Retinal pigment epithelial cell (primary cell): ENCODE measurements at regions not wholly inside any gene's neighbourhood (a gene's known extent, or its start where the extent isn't known, plus 50 kb on each side); places are given as distances from the start of the nearest gene placed in this dataset.

Experiments used
- DNase-seq: peaks from one replicate; pipeline ENCODE4 v3.0.0-alpha.2; 2010; ENCODE audit warnings: low read depth
- H3K4me3 ChIP-seq: 2 replicates; pipeline ENCODE4 v1.5.1; 2011; ENCODE audit warnings: mild to moderate bottlenecking, low read length, control low read depth, moderate library complexity
- CTCF ChIP-seq: conservative IDR thresholded peaks from 2 replicates; pipeline ENCODE4 v1.5.1; 2011; ENCODE audit warnings: low read depth, low read length, control low read depth, inconsistent platforms

- H3K4me3 ChIP-seq = no peak overlapping the region
- DNase-seq = no peak
- TF ChIP-seq CTCF = no peak
These were observed 68.9 kb upstream of the SLC5A12 start for GRCh38 chr11:26790738-26791137.

- no peak overlapping the region for H3K4me3 ChIP-seq
- no peak for DNase-seq
- no peak for TF ChIP-seq CTCF
These were observed 71.1 kb upstream of the SLC5A12 start for GRCh38 chr11:26792941-26793340.

- no peak for DNase-seq
- no peak for TF ChIP-seq CTCF
- no peak overlapping the region for H3K4me3 ChIP-seq
These were observed 71.6 kb upstream of the SLC5A12 start for GRCh38 chr11:26793487-26793886.

- DNase-seq = no peak
- no peak overlapping the region for H3K4me3 ChIP-seq
- no peak for TF ChIP-seq CTCF
These were observed 79.7 kb upstream of the SLC5A12 start for GRCh38 chr11:26801601-26802000.

GRCh38 chr11:26805001-26805400 lies 83.1 kb upstream of the SLC5A12 start:
- no peak for DNase-seq
- TF ChIP-seq CTCF = no peak
- H3K4me3 ChIP-seq = no peak overlapping the region

- no peak for DNase-seq
- no peak overlapping the region for H3K4me3 ChIP-seq
These were observed 84.4 kb upstream of the SLC5A12 start for GRCh38 chr11:26806219-26806618.

GRCh38 chr11:26820739-26821138 lies 98.9 kb upstream of the SLC5A12 start:
- DNase-seq = peak; percentile 70
- no peak for TF ChIP-seq CTCF
- H3K4me3 ChIP-seq = no peak overlapping the region

More at GRCh38 chr11:26806219-26806618, 84.4 kb upstream of the SLC5A12 start:
- TF ChIP-seq CTCF = no peak
